Thyroid gland (tissue), 4 donors: ENCODE measurements at regions not wholly inside any gene's neighbourhood (a gene's known extent, or its start where the extent isn't known, plus 50 kb on each side); places are given as distances from the start of the nearest gene placed in this dataset.

ENCODE experiments used
- CTCF ChIP-seq, 6 experiments: fragments of 200-600 bp in 3 of 6; fragments of 450-650 bp in 3 of 6; sonication (generic) in 3 of 6; IDR thresholded peaks; one replicate each; pipeline ENCODE4 v1.5.1; 2016 to 2019; ENCODE audit warnings: antibody characterized with exemption in 6 of 6, mild to moderate bottlenecking in 2 of 6, inconsistent platforms in 1 of 6, moderate library complexity in 1 of 6
- POLR2A ChIP-seq, 2 donors: fragments of 450-650 bp; IDR thresholded peaks; one replicate each; pipeline ENCODE4 v1.6.1; 2017; ENCODE audit warnings: antibody characterized with exemption in 2 of 2, mild to moderate bottlenecking in 2 of 2, moderate library complexity in 1 of 2

GRCh38 chr6:19660123-19660910 is 176.9 kb upstream of the ID4 start:
- TF ChIP-seq CTCF (IDR thresholded peaks at IDR 0.05) (no peak), POLR2A (IDR thresholded peaks at IDR 0.05) (no peak)
